Thymus (tissue), 11 donors: ENCODE measurements at regions not wholly inside any gene's neighbourhood (a gene's known extent, or its start where the extent isn't known, plus 50 kb on each side); places are given as distances from the start of the nearest gene placed in this dataset.

ENCODE experiments used
- DNase-seq, 9 donors: peaks; one replicate each; pipeline ENCODE4 v3.0.0-alpha.2; 2013; ENCODE audit warnings: low spot score in 9 of 9, low read depth in 6 of 9, missing footprints in 1 of 9
- H3K27ac ChIP-seq, 2 donors: one replicate each; pipeline ENCODE4 v1.5.1; 2013; ENCODE audit warnings: control low read depth in 1 of 2, low read depth in 1 of 2, low read length in 1 of 2, mild to moderate bottlenecking in 1 of 2, moderate library complexity in 1 of 2
- H3K27me3 ChIP-seq, 2 donors: one replicate each; pipeline ENCODE4 v1.5.1; 2013; ENCODE audit warnings: low read length in 1 of 2; ENCODE audit not compliant: control insufficient read depth in 2 of 2, insufficient read depth in 1 of 2
- H3K36me3 ChIP-seq, 2 donors: one replicate each; pipeline ENCODE4 v1.5.1; 2013; ENCODE audit warnings: low read length in 1 of 2, mild to moderate bottlenecking in 1 of 2, moderate library complexity in 1 of 2; ENCODE audit not compliant: control insufficient read depth in 2 of 2, insufficient read depth in 2 of 2
- H3K4me1 ChIP-seq, 2 donors: one replicate each; pipeline ENCODE4 v1.5.1; 2013; ENCODE audit warnings: low read length in 2 of 2; ENCODE audit not compliant: control insufficient read depth in 2 of 2, insufficient read depth in 2 of 2
- H3K4me3 ChIP-seq, 2 donors: one replicate each; pipeline ENCODE4 v1.5.1; 2013; ENCODE audit warnings: low read length in 2 of 2, control low read depth in 1 of 2, mild to moderate bottlenecking in 1 of 2
- H3K9me3 ChIP-seq, 2 donors: one replicate each; pipeline ENCODE4 v1.5.1; 2013; ENCODE audit warnings: low read length in 1 of 2, mild to moderate bottlenecking in 1 of 2; ENCODE audit not compliant: control insufficient read depth in 2 of 2, insufficient read depth in 1 of 2
- WGBS: extraction: QIAGEN DNeasy Blood & Tissue Kit; methylation state at CpG from one replicate; pipeline ENCODE4 v1.1.7; 2013; 5-methylcytosine and 5-hydroxymethylcytosine counted together
- donor health status: healthy.

- H3K36me3 ChIP-seq: no peaks in the 10 kb centered on the region
- no peak overlapping the region for H3K4me3 ChIP-seq
- H3K4me1 ChIP-seq: no peaks in the 10 kb centered on the region
- no peaks in the 10 kb centered on the region for H3K9me3 ChIP-seq
- WGBS: 19% methylated on average over 4 of the region's 4 CpGs
- no peaks in the 10 kb centered on the region for H3K27me3 ChIP-seq
- H3K27ac ChIP-seq: no peak overlapping the region
- DNase-seq: no peak
These were observed 218.7 kb downstream of the DIO2 start for GRCh38 chr14:79992407-79993198.

GRCh38 chr14:79991866-79992265 is 219.4 kb downstream of the DIO2 start:
- Histone ChIP-seq H3K4me3 (no peak overlapping the region), H3K9me3 (no peaks in the 10 kb centered on the region), H3K27me3 (no peaks in the 10 kb centered on the region), H3K27ac (no peak overlapping the region), H3K4me1 (no peaks in the 10 kb centered on the region), H3K36me3 (no peaks in the 10 kb centered on the region)
- WGBS: 91% methylated on average over 3 of the region's 3 CpGs
- no peak for DNase-seq

- Histone ChIP-seq H3K27me3 (no peaks in the 10 kb centered on the region), H3K4me1 (no peaks in the 10 kb centered on the region), H3K9me3 (no peaks in the 10 kb centered on the region), H3K36me3 (no peaks in the 10 kb centered on the region), H3K4me3 (no peak overlapping the region), H3K27ac (no peak overlapping the region)
- no peak for DNase-seq
- 91% methylated on average over 2 of the region's 2 CpGs for WGBS
These were observed 221.3 kb downstream of the DIO2 start for GRCh38 chr14:79989990-79990389.

- Histone ChIP-seq H3K27me3 (no peaks in the 10 kb centered on the region), H3K36me3 (no peaks in the 10 kb centered on the region), H3K4me3 (no peak overlapping the region), H3K9me3 (no peaks in the 10 kb centered on the region), H3K27ac (no peak overlapping the region), H3K4me1 (no peaks in the 10 kb centered on the region)
- WGBS: 84% methylated on average over 1 of the region's 1 CpG
- DNase-seq: no peak
These were observed 225.1 kb downstream of the DIO2 start for GRCh38 chr14:79986251-79986650.

- Histone ChIP-seq H3K4me3 (no peak overlapping the region), H3K27me3 (no peaks in the 10 kb centered on the region), H3K9me3 (peaks cover 0 to 3% of the 10 kb centered on the region in 2 donors), H3K27ac (no peak overlapping the region), H3K36me3 (no peaks in the 10 kb centered on the region), H3K4me1 (no peaks in the 10 kb centered on the region)
- no peak for DNase-seq
- WGBS: 66% methylated on average over 1 of the region's 1 CpG
These were observed 239.1 kb downstream of the DIO2 start for GRCh38 chr14:79972230-79972629.

GRCh38 chr14:79971330-79971729 is 240.0 kb downstream of the DIO2 start:
- WGBS: 83% methylated on average over 2 of the region's 2 CpGs
- H3K27me3 ChIP-seq: no peaks in the 10 kb centered on the region
- peaks cover 0 to 3% of the 10 kb centered on the region in 2 donors for H3K9me3 ChIP-seq
- no peak overlapping the region for H3K27ac ChIP-seq
- no peak for DNase-seq
- H3K4me3 ChIP-seq: no peak overlapping the region
- H3K4me1 ChIP-seq: no peaks in the 10 kb centered on the region
- no peaks in the 10 kb centered on the region for H3K36me3 ChIP-seq

- no peak for DNase-seq
- Histone ChIP-seq H3K27ac (no peak overlapping the region), H3K36me3 (no peaks in the 10 kb centered on the region), H3K27me3 (no peaks in the 10 kb centered on the region), H3K9me3 (no peaks in the 10 kb centered on the region), H3K4me1 (no peaks in the 10 kb centered on the region), H3K4me3 (no peak overlapping the region)
- 41% methylated on average over 2 of the region's 2 CpGs for WGBS
These were observed 243.9 kb downstream of the DIO2 start for GRCh38 chr14:79967453-79967852.

GRCh38 chr14:79967001-79967400 is 244.3 kb downstream of the DIO2 start:
- no peaks in the 10 kb centered on the region for H3K9me3 ChIP-seq
- H3K36me3 ChIP-seq: no peaks in the 10 kb centered on the region
- no peaks in the 10 kb centered on the region for H3K27me3 ChIP-seq
- H3K4me1 ChIP-seq: no peaks in the 10 kb centered on the region
- no peak overlapping the region for H3K4me3 ChIP-seq
- H3K27ac ChIP-seq: no peak overlapping the region
- no peak for DNase-seq

- H3K36me3 ChIP-seq: no peaks in the 10 kb centered on the region
- no peak overlapping the region for H3K27ac ChIP-seq
- no peaks in the 10 kb centered on the region for H3K4me1 ChIP-seq
- no peak for DNase-seq
- H3K9me3 ChIP-seq: no peaks in the 10 kb centered on the region
- no peak overlapping the region for H3K4me3 ChIP-seq
- no peaks in the 10 kb centered on the region for H3K27me3 ChIP-seq
- WGBS: 97% methylated on average over 2 of the region's 2 CpGs
These were observed 245.4 kb downstream of the DIO2 start for GRCh38 chr14:79965896-79966295.
